Loucy (cell line): ENCODE measurements at regions not wholly inside any gene's neighbourhood (a gene's known extent, or its start where the extent isn't known, plus 50 kb on each side); places are given as distances from the start of the nearest gene placed in this dataset.

Source experiments
- H2AFZ ChIP-seq: fragments of 200-600 bp; sonication (generic); 2 replicates; pipeline ENCODE4 v1.6.0; 2016; ENCODE audit warnings: antibody characterized with exemption, mild to moderate bottlenecking, low read length, moderate library complexity
- H3F3A ChIP-seq: fragments of 200-600 bp; 2 replicates; pipeline ENCODE4 v1.6.0; 2016; ENCODE audit warnings: antibody characterized with exemption, low read depth, mild to moderate bottlenecking
- H3K27me3 ChIP-seq: fragments of 200-600 bp; sonication (generic); 2 replicates; pipeline ENCODE4 v1.6.1; 2014; ENCODE audit warnings: low read length, mild to moderate bottlenecking; ENCODE audit not compliant: insufficient read depth, poor library complexity, severe bottlenecking
- H3K36me3 ChIP-seq: fragments of 200-600 bp; sonication (generic); 2 replicates; pipeline ENCODE4 v1.6.1; 2016; ENCODE audit warnings: low read length; ENCODE audit not compliant: insufficient read depth
- H3K4me1 ChIP-seq: fragments of 200-600 bp; sonication (generic); 2 replicates; pipeline ENCODE4 v1.5.1; 2014; ENCODE audit warnings: low read length, mild to moderate bottlenecking; ENCODE audit not compliant: insufficient read depth, poor library complexity, severe bottlenecking
- H3K4me2 ChIP-seq: fragments of 200-600 bp; sonication (generic); 2 replicates; pipeline ENCODE4 v1.6.0; 2014; ENCODE audit warnings: antibody characterized with exemption, low read length, low read depth, mild to moderate bottlenecking; ENCODE audit not compliant: poor library complexity, severe bottlenecking
- H3K4me3 ChIP-seq: fragments of 200-600 bp; sonication (generic); 2 replicates; pipeline ENCODE4 v1.5.1; 2014; ENCODE audit warnings: low read length, mild to moderate bottlenecking, mixed read lengths; ENCODE audit not compliant: poor library complexity, severe bottlenecking
- H3K79me2 ChIP-seq: fragments of 200-600 bp; sonication (generic); 2 replicates; pipeline ENCODE4 v1.6.1; 2014; ENCODE audit warnings: low read length; ENCODE audit not compliant: insufficient read depth
- H3K9ac ChIP-seq: fragments of 200-600 bp; sonication (generic); 2 replicates; pipeline ENCODE4 v1.6.0; 2014; ENCODE audit warnings: mild to moderate bottlenecking, low read depth, low read length, moderate library complexity; ENCODE audit not compliant: poor library complexity, severe bottlenecking
- H3K9me2 ChIP-seq: fragments of 200-600 bp; sonication (generic); replicated peaks from 2 replicates; pipeline ENCODE4 v1.6.1; 2016; ENCODE audit warnings: low read depth, low read length, mixed read lengths
- H3K9me3 ChIP-seq: fragments of 200-600 bp; sonication (generic); 2 replicates; pipeline ENCODE4 v1.6.1; 2014; ENCODE audit warnings: mild to moderate bottlenecking, antibody characterized with exemption, low read length, low read depth; ENCODE audit not compliant: insufficient read depth
- H4K20me1 ChIP-seq: fragments of 200-600 bp; sonication (generic); 2 replicates; pipeline ENCODE4 v1.6.0; 2014; ENCODE audit warnings: antibody characterized with exemption, low read length, mild to moderate bottlenecking; ENCODE audit not compliant: insufficient read depth, poor library complexity, severe bottlenecking
- EZH2phosphoT487 ChIP-seq: fragments of 200-600 bp; IDR thresholded peaks from 2 replicates; pipeline ENCODE4 v1.6.1; 2018; ENCODE audit warnings: antibody characterized with exemption, mild to moderate bottlenecking, moderate library complexity, borderline replicate concordance
- TF ChIP-seq, protein P1 (sequence below): fragments of 200-600 bp; sonication (generic); conservative IDR thresholded peaks from 2 replicates; pipeline ENCODE4 v1.5.1; 2014; ENCODE audit warnings: mild to moderate bottlenecking, antibody characterized with exemption, low read length

DNA sequence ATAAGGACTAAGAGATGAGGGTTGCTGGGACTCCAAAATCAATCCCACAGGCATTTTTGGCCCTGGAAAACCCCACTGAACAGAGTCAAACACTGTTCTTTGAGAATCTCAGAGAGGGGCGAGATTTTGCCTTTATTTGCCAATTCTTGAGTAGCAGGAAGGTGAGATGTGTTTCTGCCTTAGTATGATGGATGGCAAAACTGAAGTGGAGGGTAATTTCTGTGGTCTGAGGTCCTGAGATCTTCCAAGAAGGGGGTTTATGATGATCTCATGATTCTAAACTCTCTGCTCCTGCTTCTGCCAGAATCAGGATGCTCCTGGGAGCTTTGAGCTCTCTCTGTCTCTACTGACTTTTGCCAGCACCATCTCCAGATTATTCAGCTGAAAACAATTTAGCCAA is 174.8 kb upstream of the CLINT1 start:
- H3K79me2 ChIP-seq, result no peaks in the 10 kb centered on the region
- no peaks in the 10 kb centered on the region for H3K4me1 ChIP-seq
- H2AFZ ChIP-seq, result no peak overlapping the region
- no peak overlapping the region for H3K9ac ChIP-seq
- H3K4me3 ChIP-seq, result no peak overlapping the region
- no peak overlapping the region for H3K4me2 ChIP-seq
- no peaks in the 10 kb centered on the region for H3K36me3 ChIP-seq
- H3F3A ChIP-seq, result no peaks in the 10 kb centered on the region
- no peaks in the 10 kb centered on the region for H3K9me3 ChIP-seq
- TF ChIP-seq, protein P1, sequence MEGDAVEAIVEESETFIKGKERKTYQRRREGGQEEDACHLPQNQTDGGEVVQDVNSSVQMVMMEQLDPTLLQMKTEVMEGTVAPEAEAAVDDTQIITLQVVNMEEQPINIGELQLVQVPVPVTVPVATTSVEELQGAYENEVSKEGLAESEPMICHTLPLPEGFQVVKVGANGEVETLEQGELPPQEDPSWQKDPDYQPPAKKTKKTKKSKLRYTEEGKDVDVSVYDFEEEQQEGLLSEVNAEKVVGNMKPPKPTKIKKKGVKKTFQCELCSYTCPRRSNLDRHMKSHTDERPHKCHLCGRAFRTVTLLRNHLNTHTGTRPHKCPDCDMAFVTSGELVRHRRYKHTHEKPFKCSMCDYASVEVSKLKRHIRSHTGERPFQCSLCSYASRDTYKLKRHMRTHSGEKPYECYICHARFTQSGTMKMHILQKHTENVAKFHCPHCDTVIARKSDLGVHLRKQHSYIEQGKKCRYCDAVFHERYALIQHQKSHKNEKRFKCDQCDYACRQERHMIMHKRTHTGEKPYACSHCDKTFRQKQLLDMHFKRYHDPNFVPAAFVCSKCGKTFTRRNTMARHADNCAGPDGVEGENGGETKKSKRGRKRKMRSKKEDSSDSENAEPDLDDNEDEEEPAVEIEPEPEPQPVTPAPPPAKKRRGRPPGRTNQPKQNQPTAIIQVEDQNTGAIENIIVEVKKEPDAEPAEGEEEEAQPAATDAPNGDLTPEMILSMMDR, result no peak
- no peak for TF ChIP-seq EZH2phosphoT487
- H3K9me2 ChIP-seq, result no peaks in the 10 kb centered on the region
- H3K27me3 ChIP-seq, result no peaks in the 10 kb centered on the region
- H4K20me1 ChIP-seq, result no peaks in the 10 kb centered on the region

DNA sequence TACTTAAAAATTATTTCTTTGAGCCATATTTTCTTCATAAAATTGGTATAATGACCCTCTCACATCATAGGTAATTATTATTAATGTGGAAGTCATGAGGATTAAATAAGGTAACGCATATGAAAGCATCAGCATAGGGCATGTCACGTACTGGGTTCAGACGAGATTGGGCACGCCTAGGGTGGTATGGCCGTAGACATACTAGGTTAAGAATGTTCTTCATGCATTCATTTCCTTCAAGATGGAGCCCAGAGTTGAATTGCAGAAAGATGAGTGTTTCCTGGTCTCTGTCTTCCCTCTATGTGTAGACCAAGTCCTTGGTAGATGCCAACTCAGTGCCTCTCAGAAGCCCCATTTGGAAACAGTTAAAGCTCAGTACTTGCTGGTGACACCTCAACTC is 174.1 kb upstream of the CLINT1 start:
- Histone ChIP-seq H3K4me2 (no peak overlapping the region), H3K9me3 (no peaks in the 10 kb centered on the region), H3K36me3 (no peaks in the 10 kb centered on the region), H3K4me3 (no peak overlapping the region), H3K27me3 (no peaks in the 10 kb centered on the region), H3F3A (no peaks in the 10 kb centered on the region), H2AFZ (no peak overlapping the region), H3K79me2 (no peaks in the 10 kb centered on the region), H3K4me1 (no peaks in the 10 kb centered on the region), H3K9me2 (no peaks in the 10 kb centered on the region), H4K20me1 (no peaks in the 10 kb centered on the region), H3K9ac (no peak overlapping the region)
- no peak for TF ChIP-seq EZH2phosphoT487

DNA sequence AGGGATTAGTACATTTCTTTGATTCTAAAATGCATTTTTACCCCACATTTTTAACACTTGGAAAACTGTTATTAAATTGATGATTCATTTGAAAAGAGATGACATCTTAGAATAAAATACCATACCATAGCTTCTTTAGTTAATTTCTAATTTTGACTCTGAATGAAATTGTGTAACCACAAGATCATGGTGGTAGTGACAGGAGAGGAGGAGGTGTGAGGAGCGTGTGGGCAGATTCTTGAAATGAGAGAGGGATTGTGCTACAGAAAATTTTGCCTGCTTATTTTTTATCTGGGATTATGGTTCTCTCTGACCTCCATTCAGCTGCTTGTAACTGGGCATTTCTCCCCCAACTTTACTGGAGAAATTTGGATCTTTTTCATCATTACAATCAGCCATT is 173.3 kb upstream of the CLINT1 start:
- no peaks in the 10 kb centered on the region for H3K9me3 ChIP-seq
- no peaks in the 10 kb centered on the region for H4K20me1 ChIP-seq
- no peak overlapping the region for H3K9ac ChIP-seq
- no peak overlapping the region for H3K4me2 ChIP-seq
- TF ChIP-seq, protein P1, result no peak
- TF ChIP-seq EZH2phosphoT487, result no peak
- H3K36me3 ChIP-seq, result no peaks in the 10 kb centered on the region
- no peak overlapping the region for H3K4me3 ChIP-seq
- no peaks in the 10 kb centered on the region for H3K9me2 ChIP-seq
- H3F3A ChIP-seq, result no peaks in the 10 kb centered on the region
- no peaks in the 10 kb centered on the region for H3K79me2 ChIP-seq
- no peaks in the 10 kb centered on the region for H3K4me1 ChIP-seq
- H3K27me3 ChIP-seq, result no peaks in the 10 kb centered on the region
- H2AFZ ChIP-seq, result no peak overlapping the region
